ENCODE measurements at regions not wholly inside any gene's neighbourhood (a gene's known extent, or its start where the extent isn't known, plus 50 kb on each side); places are given as distances from the start of the nearest gene placed in this dataset.

- Histone ChIP-seq H3K9me3 (ENCODE audit: control insufficient read depth, insufficient read depth, low read depth, low read length) (no peaks in the 10 kb centered on the region), H3K36me3 (ENCODE audit: control insufficient read depth, insufficient read depth, low read length) (no peaks in the 10 kb centered on the region), H3K27me3 (ENCODE audit: control insufficient read depth, insufficient read depth, low read length) (no peaks in the 10 kb centered on the region), H3K27ac (ENCODE audit: low read length) (no peak overlapping the region), H3K4me3 (ENCODE audit: low read depth in 2 of 2, low read length in 2 of 2) (no peak overlapping the region), H3K4me1 (ENCODE audit: control insufficient read depth, insufficient read depth, low read length) (no peaks in the 10 kb centered on the region)
- ATAC-seq (no peak), DNase-seq (ENCODE audit: low read depth, low spot score) (no peak)
- intact Hi-C loops (cut with micrococcal nuclease; ENCODE audit: unreplicated experiment) = no loop called here
- POLR2A ChIA-PET = no interaction called here
- in situ Hi-C loops (cut with HindIII; ENCODE audit: low pct_unique_long_range_greater_than_20kb, low sequenced_read_pairs) = no loop called here
- CTCF ChIA-PET = no interaction called here
- BruUV-seq (replicated peaks) = no TSS peak
- TF ChIP-seq POLR2AphosphoS5 (IDR thresholded peaks at IDR 0.05; ENCODE audit: low read depth, low read length) = no peak
- no peak for TF ChIP-seq SIN3A (IDR thresholded peaks at IDR 0.05; ENCODE audit: borderline replicate concordance, insufficient read depth, low read depth, low read length)
- no peak for TF ChIP-seq CTCF (IDR thresholded peaks at IDR 0.05)
- TF ChIP-seq, protein P1, sequence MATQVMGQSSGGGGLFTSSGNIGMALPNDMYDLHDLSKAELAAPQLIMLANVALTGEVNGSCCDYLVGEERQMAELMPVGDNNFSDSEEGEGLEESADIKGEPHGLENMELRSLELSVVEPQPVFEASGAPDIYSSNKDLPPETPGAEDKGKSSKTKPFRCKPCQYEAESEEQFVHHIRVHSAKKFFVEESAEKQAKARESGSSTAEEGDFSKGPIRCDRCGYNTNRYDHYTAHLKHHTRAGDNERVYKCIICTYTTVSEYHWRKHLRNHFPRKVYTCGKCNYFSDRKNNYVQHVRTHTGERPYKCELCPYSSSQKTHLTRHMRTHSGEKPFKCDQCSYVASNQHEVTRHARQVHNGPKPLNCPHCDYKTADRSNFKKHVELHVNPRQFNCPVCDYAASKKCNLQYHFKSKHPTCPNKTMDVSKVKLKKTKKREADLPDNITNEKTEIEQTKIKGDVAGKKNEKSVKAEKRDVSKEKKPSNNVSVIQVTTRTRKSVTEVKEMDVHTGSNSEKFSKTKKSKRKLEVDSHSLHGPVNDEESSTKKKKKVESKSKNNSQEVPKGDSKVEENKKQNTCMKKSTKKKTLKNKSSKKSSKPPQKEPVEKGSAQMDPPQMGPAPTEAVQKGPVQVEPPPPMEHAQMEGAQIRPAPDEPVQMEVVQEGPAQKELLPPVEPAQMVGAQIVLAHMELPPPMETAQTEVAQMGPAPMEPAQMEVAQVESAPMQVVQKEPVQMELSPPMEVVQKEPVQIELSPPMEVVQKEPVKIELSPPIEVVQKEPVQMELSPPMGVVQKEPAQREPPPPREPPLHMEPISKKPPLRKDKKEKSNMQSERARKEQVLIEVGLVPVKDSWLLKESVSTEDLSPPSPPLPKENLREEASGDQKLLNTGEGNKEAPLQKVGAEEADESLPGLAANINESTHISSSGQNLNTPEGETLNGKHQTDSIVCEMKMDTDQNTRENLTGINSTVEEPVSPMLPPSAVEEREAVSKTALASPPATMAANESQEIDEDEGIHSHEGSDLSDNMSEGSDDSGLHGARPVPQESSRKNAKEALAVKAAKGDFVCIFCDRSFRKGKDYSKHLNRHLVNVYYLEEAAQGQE (IDR thresholded peaks at IDR 0.05; ENCODE audit: insufficient read depth in 1 of 2, low read depth in 2 of 2, low read length in 1 of 2) = no peak
- TF ChIP-seq TCF7L2 (IDR thresholded peaks at IDR 0.05; ENCODE audit: low read depth, low read length) = no peak
Observed at GRCh38 chr18:72122103-72122502, 422.0 kb downstream of the CBLN2 start.

DNA sequence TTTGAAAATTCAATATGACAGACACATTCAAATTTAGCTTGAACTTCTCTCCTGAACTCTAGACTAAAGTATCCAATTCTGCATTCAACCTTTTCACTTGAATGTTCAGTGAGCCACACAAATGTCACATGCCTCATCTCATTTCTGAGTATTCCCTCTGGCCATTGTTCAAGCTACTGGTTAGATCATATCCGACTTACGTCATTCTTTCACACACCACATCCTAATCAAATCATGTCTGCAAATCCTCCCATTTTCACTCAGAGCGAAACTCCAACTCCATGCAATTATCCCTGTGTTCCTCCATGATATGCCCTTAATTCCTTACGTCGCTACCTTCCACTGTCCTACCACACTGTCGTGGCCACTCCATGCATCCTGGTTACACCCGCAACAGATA is 425.1 kb downstream of the CBLN2 start:
- no peak for ATAC-seq
- CTCF ChIA-PET = no interaction called here
- BruUV-seq (replicated peaks) = no TSS peak

More for the DNA sequence above, 425.1 kb downstream of the CBLN2 start:
- Histone ChIP-seq H3K36me3 (ENCODE audit: control insufficient read depth, insufficient read depth, low read length) (no peaks in the 10 kb centered on the region), H3K27ac (ENCODE audit: low read length) (no peak overlapping the region), H3K9me3 (ENCODE audit: control insufficient read depth, insufficient read depth, low read depth, low read length) (no peaks in the 10 kb centered on the region), H3K27me3 (ENCODE audit: control insufficient read depth, insufficient read depth, low read length) (no peaks in the 10 kb centered on the region), H3K4me1 (ENCODE audit: control insufficient read depth, insufficient read depth, low read length) (no peaks in the 10 kb centered on the region), H3K4me3 (ENCODE audit: low read depth in 2 of 2, low read length in 2 of 2) (no peak overlapping the region)
- intact Hi-C loops (cut with micrococcal nuclease; ENCODE audit: unreplicated experiment) (no loop called here), in situ Hi-C loops (cut with HindIII; ENCODE audit: low pct_unique_long_range_greater_than_20kb, low sequenced_read_pairs) (no loop called here)
- no peak for TF ChIP-seq CTCF (IDR thresholded peaks at IDR 0.05)
- no peak for TF ChIP-seq TCF7L2 (IDR thresholded peaks at IDR 0.05; ENCODE audit: low read depth, low read length)
- no peak for TF ChIP-seq POLR2AphosphoS5 (IDR thresholded peaks at IDR 0.05; ENCODE audit: low read depth, low read length)
- no peak for TF ChIP-seq SIN3A (IDR thresholded peaks at IDR 0.05; ENCODE audit: borderline replicate concordance, insufficient read depth, low read depth, low read length)
- TF ChIP-seq, protein P1 (IDR thresholded peaks at IDR 0.05; ENCODE audit: insufficient read depth in 1 of 2, low read depth in 2 of 2, low read length in 1 of 2) = no peak
- DNase-seq (ENCODE audit: low read depth, low spot score) = no peak
- POLR2A ChIA-PET = no interaction called here
